Spleen (tissue), 11 donors: ENCODE measurements at regions not wholly inside any gene's neighbourhood (a gene's known extent, or its start where the extent isn't known, plus 50 kb on each side); places are given as distances from the start of the nearest gene placed in this dataset.

Source experiments
- DNase-seq: peaks from one replicate; pipeline ENCODE4 v3.0.0-alpha.2; 2020
- H3K27ac ChIP-seq, 8 donors: fragments of 200-600 bp; sonication (generic) in 7 of 8; 1 replicate in 4 of 8; 2 replicates in 4 of 8; pipeline versions ENCODE4 v1.5.0 to v1.8.0; 2016 to 2021; ENCODE audit warnings: inconsistent platforms in 4 of 8, mild to moderate bottlenecking in 4 of 8, moderate library complexity in 1 of 8
- H3K27me3 ChIP-seq, 7 donors: fragments of 200-600 bp; sonication (generic) in 6 of 7; replicated peaks in 1 of 7; 1 replicate in 4 of 7; 2 replicates in 3 of 7; pipeline versions ENCODE4 v1.5.0 to v1.8.0; 2016 to 2021; ENCODE audit warnings: inconsistent platforms in 3 of 7, mild to moderate bottlenecking in 1 of 7
- H3K36me3 ChIP-seq, 6 donors: fragments of 200-600 bp; sonication (generic) in 5 of 6; 1 replicate in 4 of 6; 2 replicates in 2 of 6; pipeline versions ENCODE4 v1.5.0 to v1.8.0; 2016 to 2021; ENCODE audit warnings: inconsistent platforms in 2 of 6
- H3K4me1 ChIP-seq, 6 donors: fragments of 200-600 bp; sonication (generic) in 5 of 6; 1 replicate in 3 of 6; 2 replicates in 3 of 6; pipeline versions ENCODE4 v1.5.0 to v1.8.0; 2016 to 2021; ENCODE audit warnings: inconsistent platforms in 3 of 6
- H3K4me3 ChIP-seq, 8 donors: fragments of 200-600 bp; sonication (generic) in 7 of 8; 1 replicate in 4 of 8; 2 replicates in 4 of 8; pipeline versions ENCODE4 v1.5.0 to v1.8.0; 2016 to 2021; ENCODE audit warnings: inconsistent platforms in 4 of 8, mild to moderate bottlenecking in 4 of 8, moderate library complexity in 2 of 8
- H3K9me3 ChIP-seq, 8 donors: fragments of 200-600 bp; sonication (generic) in 7 of 8; 1 replicate in 4 of 8; 2 replicates in 4 of 8; pipeline versions ENCODE4 v1.5.0 to v1.8.0; 2016 to 2021; ENCODE audit warnings: inconsistent platforms in 4 of 8
- CTCF ChIP-seq, 11 experiments: fragments of 200-600 bp in 7 of 11; fragments of 450-650 bp in 4 of 11; sonication (generic) in 4 of 11; IDR thresholded peaks in 8 of 11; conservative IDR thresholded peaks in 3 of 11; 1 replicate in 7 of 11; 2 replicates in 4 of 11; pipeline versions ENCODE4 v1.4.0 to v1.8.0; 2016 to 2021; ENCODE audit warnings: antibody characterized with exemption in 11 of 11, inconsistent platforms in 4 of 11, mild to moderate bottlenecking in 1 of 11
- POLR2A ChIP-seq, 3 donors: fragments of 450-650 bp; IDR thresholded peaks; one replicate each; pipeline ENCODE4 v1.5.1; 2017; ENCODE audit warnings: antibody characterized with exemption in 3 of 3, mild to moderate bottlenecking in 1 of 3
- POLR2AphosphoS5 ChIP-seq, 3 donors: sonication (generic); formaldehyde crosslinking; IDR thresholded peaks; one replicate each; pipeline ENCODE4 v1.5.1; 2017; ENCODE audit warnings: antibody characterized with exemption in 3 of 3
- WGBS, 5 donors: extraction: QIAGEN DNeasy Blood & Tissue Kit in 3 of 5; methylation state at CpG; one replicate each; pipeline versions ENCODE4 v1.1.5 to v1.1.7; 2013 to 2018; 5-methylcytosine and 5-hydroxymethylcytosine counted together
- intact Hi-C: fragments of 100-400 bp; cut with DNase I; formaldehyde crosslinking; loops from one replicate; pipeline ENCODE4 v1.15.0; 2023; ENCODE audit warnings: low total_unique reads
- donor health status: healthy with polysubstance abuse.
- donor health status: DM: no; HTN: no; CAD: no; lungs with moderate emphysema.
- donor health status: DM: no; HTN: no; CAD: no.
- donor health status: Bipolar disorder and iron deficiency.
- donor health status: healthy.
- donor health status: DM: no; HTN: no; CAD: no.
- donor health status: DM: yes; HTN: yes; CAD: no.

- WGBS, 5 donors = 0% methylated on average over 5 to 16 of the region's 16 CpGs
- Histone ChIP-seq H3K27me3 (peaks cover 0 to 17% (median 0%) of the 10 kb centered on the region in 7 donors), H3K27ac (peak overlapping the region; percentile 86 to 96 (median 93)), H3K9me3 (no peaks in the 10 kb centered on the region), H3K4me3 (peak overlapping the region; percentile 42 to 90 (median 72)), H3K4me1 (peaks cover 14 to 47% (median 33%) of the 10 kb centered on the region in 6 donors), H3K36me3 (no peaks in the 10 kb centered on the region)
- DNase-seq = no peak
- intact Hi-C loops = loop anchor here (5.0 kb wide), 1 partner anchor 96 kb away; no protein-coding TSS in a partner anchor
- no peak for TF ChIP-seq CTCF (IDR thresholded peaks at IDR 0.05 in 8 of 11, conservative IDR thresholded peaks at IDR 0.05 in 3 of 11)
- TF ChIP-seq POLR2A (IDR thresholded peaks at IDR 0.05) = no peak
- TF ChIP-seq POLR2AphosphoS5 (IDR thresholded peaks at IDR 0.05) = no peak
Observed at GRCh38 chr3:107430996-107431245, 53.7 kb downstream of the CCDC54 start.

GRCh38 chr3:107431246-107432012 lies 54.2 kb downstream of the CCDC54 start:
- Histone ChIP-seq H3K9me3 (no peaks in the 10 kb centered on the region), H3K27ac (peak overlapping the region; percentile 86 to 96 (median 93)), H3K4me1 (peaks cover 14 to 47% (median 33%) of the 10 kb centered on the region in 6 donors), H3K36me3 (no peaks in the 10 kb centered on the region), H3K4me3 (peak overlapping the region; percentile 42 to 90 (median 72)), H3K27me3 (peaks cover 0 to 17% (median 0%) of the 10 kb centered on the region in 7 donors)
- intact Hi-C loops = loop anchor here (5.0 kb wide), 1 partner anchor 96 kb away; no protein-coding TSS in a partner anchor
- peak; percentile 44 to 80 (median 78) for TF ChIP-seq POLR2AphosphoS5 (IDR thresholded peaks at IDR 0.05)
- TF ChIP-seq POLR2A (IDR thresholded peaks at IDR 0.05) = no peak
- TF ChIP-seq CTCF (IDR thresholded peaks at IDR 0.05 in 8 of 11, conservative IDR thresholded peaks at IDR 0.05 in 3 of 11) = peak in 1 of 11 experiments; percentile 24
- WGBS, 5 donors = 0 to 1% (median 0%) methylated on average over 13 to 82 of the region's 83 CpGs
- peak; percentile 90 for DNase-seq

GRCh38 chr3:107432013-107432515 lies 54.8 kb downstream of the CCDC54 start:
- Histone ChIP-seq H3K27ac (peak overlapping the region; percentile 86 to 96 (median 93)), H3K4me1 (peaks cover 14 to 47% (median 33%) of the 10 kb centered on the region in 6 donors), H3K4me3 (peak overlapping the region; percentile 42 to 90 (median 72)), H3K36me3 (no peaks in the 10 kb centered on the region), H3K9me3 (no peaks in the 10 kb centered on the region), H3K27me3 (peaks cover 0 to 17% (median 0%) of the 10 kb centered on the region in 7 donors)
- WGBS, 5 donors = 4 to 7% (median 5%) methylated on average over 20 of the region's 20 CpGs
- DNase-seq = no peak
- intact Hi-C loops = loop anchor here (5.0 kb wide), 1 partner anchor 95 kb away; no protein-coding TSS in a partner anchor
- no peak for TF ChIP-seq CTCF (IDR thresholded peaks at IDR 0.05 in 8 of 11, conservative IDR thresholded peaks at IDR 0.05 in 3 of 11)
- TF ChIP-seq POLR2A (IDR thresholded peaks at IDR 0.05) = no peak
- no peak for TF ChIP-seq POLR2AphosphoS5 (IDR thresholded peaks at IDR 0.05)

- Histone ChIP-seq H3K9me3 (no peaks in the 10 kb centered on the region), H3K4me1 (peaks cover 14 to 47% (median 32%) of the 10 kb centered on the region in 6 donors), H3K27ac (peak overlapping the region in 3 of 8 donors; percentile 93 to 95 (median 93)), H3K4me3 (peak overlapping the region in 4 of 8 donors; percentile 71 to 90 (median 72)), H3K27me3 (peaks cover 0 to 17% (median 0%) of the 10 kb centered on the region in 7 donors), H3K36me3 (no peaks in the 10 kb centered on the region)
- 67 to 78% (median 75%) methylated on average over 8 of the region's 8 CpGs for WGBS, 5 donors
- intact Hi-C loops = loop anchor here (5.0 kb wide), 1 partner anchor 95 kb away; no protein-coding TSS in a partner anchor
- TF ChIP-seq CTCF (IDR thresholded peaks at IDR 0.05 in 8 of 11, conservative IDR thresholded peaks at IDR 0.05 in 3 of 11) = no peak
- no peak for DNase-seq
Observed at GRCh38 chr3:107432646-107433045, 55.4 kb downstream of the CCDC54 start.
